Stimulated activated naive CD8-positive, alpha-beta T cell treated with anti-CD3 and anti-CD28 coated beads, Interleukin-15, amount 100 ng/mL, for 72 hours (primary cell): ENCODE measurements at regions not wholly inside any gene's neighbourhood (a gene's known extent, or its start where the extent isn't known, plus 50 kb on each side); places are given as distances from the start of the nearest gene placed in this dataset.

Experiments used
- ATAC-seq: fragments of 150-1000 bp; cut with Tn5 transposase; 2 replicates; pipeline ENCODE4 v1.10.0; 2021; ENCODE audit warnings: mild to moderate bottlenecking, moderate library complexity
- DNase-seq, 2 donors: peaks; one replicate each; pipeline ENCODE4 v3.0.0; 2021 to 2022
- H3K27ac Mint-ChIP-seq, 2 donors: one replicate each; pipeline ENCODE4 v1.8.0; 2022; ENCODE audit warnings: mild to moderate bottlenecking in 2 of 2, mixed read lengths in 2 of 2, moderate library complexity in 2 of 2
- H3K27me3 Mint-ChIP-seq: one replicate; pipeline ENCODE4 v1.8.0; 2022; ENCODE audit warnings: mixed read lengths
- H3K4me1 Mint-ChIP-seq: one replicate; pipeline ENCODE4 v1.8.0; 2022; ENCODE audit warnings: mild to moderate bottlenecking, mixed read lengths
- H3K4me3 Mint-ChIP-seq, 2 donors: one replicate each; pipeline ENCODE4 v1.8.0; 2022; ENCODE audit warnings: mild to moderate bottlenecking in 2 of 2, mixed read lengths in 2 of 2, moderate library complexity in 1 of 2
- H3K9me3 Mint-ChIP-seq, 2 donors: one replicate each; pipeline ENCODE4 v1.8.0; 2022; ENCODE audit warnings: mixed read lengths in 2 of 2

DNA sequence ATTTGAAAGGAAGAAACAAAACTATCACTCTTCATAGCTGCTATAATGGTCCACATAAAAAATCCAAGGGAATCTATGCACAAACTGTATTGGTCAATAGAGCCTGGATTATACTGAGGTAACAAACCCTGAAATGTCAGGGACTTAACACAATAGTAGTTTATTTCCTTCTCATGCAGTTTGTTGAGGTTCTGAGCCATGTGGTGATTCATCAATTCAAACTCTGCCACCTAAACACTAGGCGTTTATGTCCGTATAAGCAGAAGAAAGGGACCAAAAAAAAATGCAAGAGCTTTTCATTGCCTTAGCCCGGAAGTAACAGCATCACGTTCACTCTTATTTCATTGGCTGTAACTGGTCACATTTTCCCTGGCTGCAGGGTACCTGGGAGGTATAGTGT is 464.7 kb downstream of the ZSWIM6 start:
- DNase-seq = no peak
- Mint-ChIP-seq H3K9me3 (no peaks in the 10 kb centered on the region), H3K27me3 (no peaks in the 10 kb centered on the region), H3K4me3 (no peak overlapping the region), H3K27ac (no peak overlapping the region), H3K4me1 (no peaks in the 10 kb centered on the region)
- ATAC-seq = no peak

GRCh38 chr5:61800450-61800849 is 468.4 kb downstream of the ZSWIM6 start:
- Mint-ChIP-seq H3K4me3 (no peak overlapping the region), H3K4me1 (no peaks in the 10 kb centered on the region), H3K27me3 (no peaks in the 10 kb centered on the region), H3K27ac (no peak overlapping the region), H3K9me3 (no peaks in the 10 kb centered on the region)
- ATAC-seq (no peak), DNase-seq (no peak)

DNA sequence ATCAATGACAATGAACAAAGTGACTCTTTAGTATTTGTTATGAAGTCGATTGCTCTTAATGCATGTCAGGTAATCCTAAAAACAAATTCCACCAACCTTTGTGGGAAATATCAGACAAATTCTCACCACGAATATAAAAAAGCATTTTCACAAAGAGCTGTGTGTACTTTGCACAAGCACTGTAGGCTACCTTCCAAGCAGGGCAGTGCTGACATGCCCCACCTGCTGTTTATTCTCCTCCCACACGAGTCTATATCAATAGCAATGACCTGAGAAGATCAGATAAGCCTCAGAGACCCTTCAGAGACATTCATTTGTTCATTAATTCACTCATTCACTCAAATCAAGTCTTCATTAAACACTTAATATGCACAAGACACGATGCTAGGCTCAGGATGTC is 469.1 kb downstream of the ZSWIM6 start:
- Mint-ChIP-seq H3K9me3 (no peaks in the 10 kb centered on the region), H3K27me3 (no peaks in the 10 kb centered on the region), H3K4me1 (no peaks in the 10 kb centered on the region), H3K4me3 (no peak overlapping the region), H3K27ac (no peak overlapping the region)
- DNase-seq = no peak
- no peak for ATAC-seq

- Mint-ChIP-seq H3K27me3 (no peaks in the 10 kb centered on the region), H3K9me3 (no peaks in the 10 kb centered on the region), H3K27ac (no peak overlapping the region), H3K4me1 (no peaks in the 10 kb centered on the region), H3K4me3 (no peak overlapping the region)
- no peak for DNase-seq
- ATAC-seq = no peak
Measured at GRCh38 chr5:61802456-61802855, 470.4 kb downstream of the ZSWIM6 start.

DNA sequence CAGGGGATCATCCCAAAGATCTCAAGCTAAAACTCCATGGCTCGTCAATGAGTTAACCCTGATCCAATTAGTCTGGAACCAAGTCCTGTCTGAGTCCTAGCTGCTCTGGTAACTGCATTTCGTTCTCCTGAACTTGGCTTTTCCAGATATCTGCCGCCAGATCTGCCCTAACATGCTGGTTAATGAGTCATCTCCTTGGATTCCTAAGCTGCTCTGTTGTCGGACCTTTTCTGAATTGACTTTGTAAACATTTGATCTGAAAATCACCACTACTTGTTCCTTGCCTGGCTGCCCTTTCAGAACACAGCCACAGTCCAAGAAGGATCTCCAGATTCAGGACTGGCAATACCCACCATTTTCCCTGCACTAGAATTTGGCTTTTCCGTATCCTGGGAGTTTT is 473.0 kb downstream of the ZSWIM6 start:
- no peaks in the 10 kb centered on the region for H3K4me1 Mint-ChIP-seq
- DNase-seq (no peak), ATAC-seq (no peak)
- no peaks in the 10 kb centered on the region for H3K9me3 Mint-ChIP-seq
- H3K27me3 Mint-ChIP-seq = peaks cover 6% of the 10 kb centered on the region
- no peak overlapping the region for H3K4me3 Mint-ChIP-seq
- H3K27ac Mint-ChIP-seq = no peak overlapping the region

- H3K4me3 Mint-ChIP-seq = no peak overlapping the region
- ATAC-seq (peak; percentile 37), DNase-seq (no peak)
- no peaks in the 10 kb centered on the region for H3K9me3 Mint-ChIP-seq
- H3K27ac Mint-ChIP-seq = no peak overlapping the region
- H3K4me1 Mint-ChIP-seq = no peaks in the 10 kb centered on the region
- H3K27me3 Mint-ChIP-seq = peaks cover 6% of the 10 kb centered on the region
Measured at GRCh38 chr5:61806491-61807020, 474.5 kb downstream of the ZSWIM6 start.

- Mint-ChIP-seq H3K9me3 (no peaks in the 10 kb centered on the region), H3K4me3 (no peak overlapping the region), H3K4me1 (no peaks in the 10 kb centered on the region), H3K27me3 (peaks cover 6% of the 10 kb centered on the region), H3K27ac (no peak overlapping the region)
- ATAC-seq (no peak), DNase-seq (no peak)
Measured at GRCh38 chr5:61808091-61808490, 476.0 kb downstream of the ZSWIM6 start.

DNA sequence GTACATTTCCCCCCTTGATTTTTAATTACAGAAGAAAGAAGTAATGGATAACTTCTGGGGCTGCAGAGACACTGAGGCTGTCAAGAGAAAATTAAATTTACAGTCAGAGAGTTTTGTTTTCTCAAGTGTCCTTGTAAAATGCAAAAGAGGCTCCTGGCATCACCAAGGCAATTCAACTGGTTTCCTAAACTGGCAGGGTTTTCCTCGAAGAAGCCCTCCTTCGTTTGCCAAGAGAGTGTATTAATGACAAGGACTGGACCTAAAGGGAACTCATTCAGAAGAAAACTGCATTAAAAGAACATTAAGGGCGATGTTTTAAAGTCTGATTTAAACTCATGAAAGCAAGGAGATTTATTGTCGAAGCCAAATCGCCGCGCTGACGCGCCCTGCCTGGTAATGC is 476.9 kb downstream of the ZSWIM6 start:
- no peaks in the 10 kb centered on the region for H3K9me3 Mint-ChIP-seq
- ATAC-seq (no peak), DNase-seq (no peak)
- peaks cover 6% of the 10 kb centered on the region for H3K27me3 Mint-ChIP-seq
- H3K27ac Mint-ChIP-seq = no peak overlapping the region
- no peaks in the 10 kb centered on the region for H3K4me1 Mint-ChIP-seq
- H3K4me3 Mint-ChIP-seq = no peak overlapping the region

DNA sequence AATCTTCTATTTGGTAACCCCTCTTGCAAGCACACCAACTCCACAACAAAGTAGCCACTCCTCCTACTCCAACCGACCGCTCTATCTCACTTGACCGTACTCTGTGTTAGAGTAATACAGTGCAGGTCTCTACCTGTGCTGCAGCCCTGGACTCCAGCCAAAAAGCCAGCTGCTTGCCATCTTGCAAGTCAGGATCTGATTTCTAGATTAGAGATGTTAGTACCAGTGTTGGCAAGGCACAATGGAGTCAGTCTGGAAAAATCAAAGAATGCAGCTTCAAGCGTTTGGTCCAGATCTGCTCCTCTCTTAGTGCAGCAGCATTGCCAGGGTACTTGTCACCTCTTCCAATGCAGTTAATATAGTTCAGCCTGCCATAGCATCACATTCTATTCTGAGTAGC is 477.6 kb downstream of the ZSWIM6 start:
- Mint-ChIP-seq H3K9me3 (no peaks in the 10 kb centered on the region), H3K27ac (no peak overlapping the region), H3K27me3 (peaks cover 9% of the 10 kb centered on the region), H3K4me1 (no peaks in the 10 kb centered on the region), H3K4me3 (no peak overlapping the region)
- no peak for DNase-seq
- ATAC-seq = no peak

DNA sequence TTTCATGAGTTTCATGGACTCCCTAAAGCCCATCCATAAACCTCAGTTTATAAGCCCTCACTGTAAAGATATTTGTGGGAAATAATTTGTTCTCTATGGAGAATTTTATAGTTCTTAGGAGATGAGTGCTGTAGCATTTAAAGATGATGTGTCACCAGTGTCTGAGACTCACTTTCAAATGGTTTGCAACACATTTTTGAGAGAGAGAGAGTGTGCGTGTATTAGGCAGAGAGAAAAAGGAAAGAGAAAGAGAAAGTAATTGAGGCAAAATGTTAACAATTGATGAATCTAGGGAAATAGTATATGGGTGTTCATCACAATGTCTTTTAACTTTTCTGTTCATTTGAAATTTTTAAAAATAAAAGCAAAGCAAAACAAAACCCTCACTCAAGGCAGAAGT is 479.0 kb downstream of the ZSWIM6 start:
- Mint-ChIP-seq H3K27me3 (peaks cover 13% of the 10 kb centered on the region), H3K27ac (peak overlapping the region in 1 of 2 donors; percentile 7), H3K4me1 (no peaks in the 10 kb centered on the region), H3K4me3 (no peak overlapping the region), H3K9me3 (no peaks in the 10 kb centered on the region)
- DNase-seq (no peak), ATAC-seq (no peak)

- no peak overlapping the region for H3K4me3 Mint-ChIP-seq
- DNase-seq = no peak
- no peaks in the 10 kb centered on the region for H3K4me1 Mint-ChIP-seq
- peaks cover 18% of the 10 kb centered on the region for H3K27me3 Mint-ChIP-seq
- ATAC-seq = no peak
- no peaks in the 10 kb centered on the region for H3K9me3 Mint-ChIP-seq
- H3K27ac Mint-ChIP-seq = peak overlapping the region in 1 of 2 donors; percentile 17
Measured at GRCh38 chr5:61813361-61813760, 481.3 kb downstream of the ZSWIM6 start.

- ATAC-seq (no peak), DNase-seq (no peak)
- H3K4me3 Mint-ChIP-seq = no peak overlapping the region
- no peaks in the 10 kb centered on the region for H3K4me1 Mint-ChIP-seq
- no peaks in the 10 kb centered on the region for H3K9me3 Mint-ChIP-seq
- no peak overlapping the region for H3K27ac Mint-ChIP-seq
- peaks cover 12% of the 10 kb centered on the region for H3K27me3 Mint-ChIP-seq
Measured at GRCh38 chr5:61815339-61815738, 483.3 kb downstream of the ZSWIM6 start.

DNA sequence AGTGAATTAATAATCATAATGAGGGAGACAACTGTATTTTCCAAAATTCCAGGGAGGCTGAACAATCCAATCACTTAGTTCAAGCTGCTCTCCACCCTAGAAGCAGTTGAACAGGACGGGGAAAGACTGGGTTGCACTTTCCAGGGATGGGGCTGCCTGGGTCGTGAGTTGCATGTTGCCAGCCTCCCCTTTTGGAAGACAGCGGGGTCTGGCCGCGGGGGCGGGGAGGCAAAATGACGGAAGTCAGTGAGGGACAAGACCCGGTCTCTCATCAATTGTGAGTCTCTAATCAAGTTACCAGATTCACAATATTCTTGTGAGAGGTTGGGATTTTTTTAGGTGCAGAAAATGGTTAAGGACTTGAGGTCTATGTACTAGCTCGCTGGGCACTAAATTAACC is 484.1 kb downstream of the ZSWIM6 start:
- no peak for DNase-seq
- no peak for ATAC-seq
- Mint-ChIP-seq H3K27ac (no peak overlapping the region), H3K9me3 (no peaks in the 10 kb centered on the region), H3K4me1 (no peaks in the 10 kb centered on the region), H3K27me3 (peaks cover 12% of the 10 kb centered on the region), H3K4me3 (no peak overlapping the region)

DNA sequence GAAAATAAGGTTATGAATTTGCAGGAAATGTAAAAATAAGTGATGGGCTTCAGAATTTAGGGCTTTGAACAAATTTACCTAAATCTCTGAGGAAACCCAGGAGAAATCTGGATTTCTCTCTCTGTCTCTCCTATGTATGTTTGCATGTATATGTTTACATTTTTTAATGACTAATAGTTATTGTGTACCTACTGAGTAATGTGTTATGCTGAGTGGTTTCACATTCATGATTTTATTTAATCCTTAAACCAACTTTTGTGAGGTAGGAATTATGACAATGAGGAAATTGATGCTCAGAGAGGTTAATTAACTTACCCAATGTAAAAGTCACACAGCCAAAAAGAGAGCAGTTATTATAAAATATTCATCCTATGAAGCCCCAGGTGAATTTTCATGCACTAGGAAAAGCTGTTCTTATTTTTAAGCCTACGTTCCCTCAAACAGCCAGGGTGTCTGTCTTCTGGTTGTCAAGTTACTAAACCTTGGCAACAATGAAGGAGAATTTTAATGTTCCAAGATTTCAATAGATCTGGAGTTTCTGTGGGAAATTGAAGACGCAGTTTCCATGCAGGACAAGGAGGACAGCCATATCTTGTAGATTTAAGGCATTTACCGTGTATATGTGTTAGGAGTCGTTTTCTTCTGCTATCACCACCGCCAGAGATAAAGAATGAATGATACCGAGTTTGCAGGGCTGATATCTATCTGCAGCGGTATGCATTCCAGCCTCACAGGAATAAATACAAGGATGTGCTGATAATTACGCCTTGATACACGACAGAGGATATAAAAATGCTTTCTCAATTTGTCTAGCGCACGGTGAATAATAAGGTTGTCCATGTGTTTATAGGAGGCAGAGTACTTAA is 484.8 kb downstream of the ZSWIM6 start:
- ATAC-seq = no peak
- Mint-ChIP-seq H3K4me3 (no peak overlapping the region), H3K27me3 (peaks cover 12% of the 10 kb centered on the region), H3K9me3 (no peaks in the 10 kb centered on the region), H3K4me1 (no peaks in the 10 kb centered on the region), H3K27ac (no peak overlapping the region)
- DNase-seq = no peak

GRCh38 chr5:61817472-61818326 is 485.6 kb downstream of the ZSWIM6 start:
- DNase-seq (no peak), ATAC-seq (no peak)
- no peak overlapping the region for H3K4me3 Mint-ChIP-seq
- no peak overlapping the region for H3K27ac Mint-ChIP-seq
- H3K27me3 Mint-ChIP-seq = peaks cover 12% of the 10 kb centered on the region
- H3K9me3 Mint-ChIP-seq = no peaks in the 10 kb centered on the region
- H3K4me1 Mint-ChIP-seq = no peaks in the 10 kb centered on the region

- no peak overlapping the region for H3K27ac Mint-ChIP-seq
- peaks cover 5% of the 10 kb centered on the region for H3K27me3 Mint-ChIP-seq
- H3K4me3 Mint-ChIP-seq = no peak overlapping the region
- H3K4me1 Mint-ChIP-seq = no peaks in the 10 kb centered on the region
- DNase-seq = no peak
- no peaks in the 10 kb centered on the region for H3K9me3 Mint-ChIP-seq
- ATAC-seq = no peak
Measured at GRCh38 chr5:61820836-61821235, 485.2 kb upstream of the KIF2A start.
